ENCODE measurements at regions not wholly inside any gene's neighbourhood (a gene's known extent, or its start where the extent isn't known, plus 50 kb on each side); places are given as distances from the start of the nearest gene placed in this dataset.

GRCh38 chr2:217157581-217157980, 297.7 kb upstream of the TNP1 start:
- Mint-ChIP-seq H3K36me3 (ENCODE audit: low read depth, unreplicated experiment) (peaks cover 3% of the 10 kb centered on the region), H3K4me1 (ENCODE audit: unreplicated experiment) (peaks cover 21% of the 10 kb centered on the region), H3K4me3 (ENCODE audit: unreplicated experiment) (no peak overlapping the region), H3K27ac (ENCODE audit: unreplicated experiment) (no peak overlapping the region), H3K9me3 (ENCODE audit: unreplicated experiment) (no peaks in the 10 kb centered on the region), H3K27me3 (ENCODE audit: unreplicated experiment) (peaks cover 1% of the 10 kb centered on the region)
- no peak for TF ChIP-seq CTCF (IDR thresholded peaks at IDR 0.05; ENCODE audit: unreplicated experiment)
- no peak for DNase-seq (ENCODE audit: low spot score)

- Mint-ChIP-seq H3K36me3 (ENCODE audit: low read depth, unreplicated experiment) (peaks cover 3% of the 10 kb centered on the region), H3K4me3 (ENCODE audit: unreplicated experiment) (no peak overlapping the region), H3K4me1 (ENCODE audit: unreplicated experiment) (peaks cover 13% of the 10 kb centered on the region), H3K9me3 (ENCODE audit: unreplicated experiment) (no peaks in the 10 kb centered on the region), H3K27me3 (ENCODE audit: unreplicated experiment) (peaks cover 1% of the 10 kb centered on the region), H3K27ac (ENCODE audit: unreplicated experiment) (no peak overlapping the region)
- no peak for DNase-seq (ENCODE audit: low spot score)
- no peak for TF ChIP-seq CTCF (IDR thresholded peaks at IDR 0.05; ENCODE audit: unreplicated experiment)
Measured at GRCh38 chr2:217156801-217157200, 296.9 kb upstream of the TNP1 start.

GRCh38 chr2:217154923-217155322, 295.1 kb upstream of the TNP1 start:
- H3K4me1 Mint-ChIP-seq (ENCODE audit: unreplicated experiment): peaks cover 4% of the 10 kb centered on the region
- no peak for DNase-seq (ENCODE audit: low spot score)
- no peak overlapping the region for H3K4me3 Mint-ChIP-seq (ENCODE audit: unreplicated experiment)
- H3K27ac Mint-ChIP-seq (ENCODE audit: unreplicated experiment): no peak overlapping the region
- no peak for TF ChIP-seq CTCF (IDR thresholded peaks at IDR 0.05; ENCODE audit: unreplicated experiment)
- no peaks in the 10 kb centered on the region for H3K9me3 Mint-ChIP-seq (ENCODE audit: unreplicated experiment)
- H3K36me3 Mint-ChIP-seq (ENCODE audit: low read depth, unreplicated experiment): peaks cover 3% of the 10 kb centered on the region
- peaks cover 1% of the 10 kb centered on the region for H3K27me3 Mint-ChIP-seq (ENCODE audit: unreplicated experiment)

GRCh38 chr2:217153510-217153909, 293.6 kb upstream of the TNP1 start:
- peaks cover 1% of the 10 kb centered on the region for H3K27me3 Mint-ChIP-seq (ENCODE audit: unreplicated experiment)
- peaks cover 4% of the 10 kb centered on the region for H3K4me1 Mint-ChIP-seq (ENCODE audit: unreplicated experiment)
- no peak overlapping the region for H3K27ac Mint-ChIP-seq (ENCODE audit: unreplicated experiment)
- H3K36me3 Mint-ChIP-seq (ENCODE audit: low read depth, unreplicated experiment): peaks cover 3% of the 10 kb centered on the region
- no peak for TF ChIP-seq CTCF (IDR thresholded peaks at IDR 0.05; ENCODE audit: unreplicated experiment)
- no peak for DNase-seq (ENCODE audit: low spot score)
- H3K9me3 Mint-ChIP-seq (ENCODE audit: unreplicated experiment): no peaks in the 10 kb centered on the region
- H3K4me3 Mint-ChIP-seq (ENCODE audit: unreplicated experiment): no peak overlapping the region

- H3K4me1 Mint-ChIP-seq (ENCODE audit: unreplicated experiment): peaks cover 4% of the 10 kb centered on the region
- H3K4me3 Mint-ChIP-seq (ENCODE audit: unreplicated experiment): no peak overlapping the region
- H3K27ac Mint-ChIP-seq (ENCODE audit: unreplicated experiment): no peak overlapping the region
- no peaks in the 10 kb centered on the region for H3K27me3 Mint-ChIP-seq (ENCODE audit: unreplicated experiment)
- no peaks in the 10 kb centered on the region for H3K9me3 Mint-ChIP-seq (ENCODE audit: unreplicated experiment)
- no peak for DNase-seq (ENCODE audit: low spot score)
- no peak for TF ChIP-seq CTCF (IDR thresholded peaks at IDR 0.05; ENCODE audit: unreplicated experiment)
- H3K36me3 Mint-ChIP-seq (ENCODE audit: low read depth, unreplicated experiment): no peaks in the 10 kb centered on the region
Measured at GRCh38 chr2:217152831-217153230, 293.0 kb upstream of the TNP1 start.
